Central memory CD8-positive, alpha-beta T cell (primary cell): ENCODE measurements at regions not wholly inside any gene's neighbourhood (a gene's known extent, or its start where the extent isn't known, plus 50 kb on each side); places are given as distances from the start of the nearest gene placed in this dataset.
A peak's percentile ranks its signal among the peaks of the same experiment; 100 is the strongest.
"Not testable (repeated sequence)": the region's sequence is repeated elsewhere in the genome, so short reads cannot be mapped to it uniquely, and the experiment has no call there.

Source experiments
- ATAC-seq: fragments of 150-1000 bp; cut with Tn5 transposase; replicated peaks from 2 replicates; pipeline ENCODE4 v1.10.0; 2022; ENCODE audit warnings: mild to moderate bottlenecking, moderate FRiP score, moderate number of reproducible peaks; ENCODE audit not compliant: poor library complexity, severe bottlenecking; ENCODE audit errors: extremely low read depth
- DNase-seq, 2 donors: peaks; one replicate each; pipeline ENCODE4 v3.0.0; 2021; ENCODE audit warnings: low spot score in 2 of 2
- H3K27ac Mint-ChIP-seq: one replicate; pipeline ENCODE4 v1.8.0; 2022; ENCODE audit warnings: low read depth, mild to moderate bottlenecking, moderate library complexity, mixed read lengths
- H3K27me3 Mint-ChIP-seq: one replicate; pipeline ENCODE4 v1.8.0; 2022; ENCODE audit warnings: mixed read lengths
- H3K36me3 Mint-ChIP-seq: one replicate; pipeline ENCODE4 v1.8.0; 2022; ENCODE audit warnings: mild to moderate bottlenecking, moderate library complexity, mixed read lengths; ENCODE audit not compliant: insufficient read depth
- H3K4me1 Mint-ChIP-seq: one replicate; pipeline ENCODE4 v1.8.0; 2022; ENCODE audit warnings: mixed read lengths
- H3K4me3 Mint-ChIP-seq: one replicate; pipeline ENCODE4 v1.8.0; 2022; ENCODE audit warnings: mild to moderate bottlenecking, moderate library complexity, mixed read lengths
- H3K9me3 Mint-ChIP-seq: one replicate; pipeline ENCODE4 v1.8.0; 2022; ENCODE audit warnings: mixed read lengths

DNA sequence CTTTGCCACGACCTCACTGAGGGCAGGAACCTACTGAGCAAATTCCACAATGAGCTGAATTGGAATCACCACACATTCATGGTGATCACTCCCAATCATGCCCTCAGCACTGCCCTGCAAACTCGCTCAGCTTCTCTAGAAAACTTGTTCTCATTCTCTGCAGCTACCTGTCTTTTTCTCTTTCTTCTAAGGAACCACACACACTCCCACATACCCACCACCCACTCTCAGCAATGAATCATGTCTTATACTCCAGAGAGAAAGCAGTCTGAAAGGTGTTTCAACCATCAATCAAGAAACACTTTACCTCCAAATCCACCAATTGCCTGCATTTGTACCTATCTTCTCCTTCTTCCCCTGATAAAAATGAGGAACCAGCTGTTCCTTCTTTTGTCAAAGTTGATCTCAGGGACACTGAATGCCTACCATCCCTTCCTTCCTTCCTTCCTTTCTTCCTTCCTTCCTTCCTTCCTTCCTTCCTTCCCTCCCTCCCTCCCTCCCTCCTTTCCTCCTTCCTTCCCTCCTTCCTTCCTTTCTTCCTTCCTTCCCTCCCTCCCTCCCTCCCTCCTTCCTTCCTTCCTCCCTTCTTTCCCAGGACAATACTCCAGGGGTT is 84.6 kb upstream of the SGK1 start:
- Mint-ChIP-seq H3K27ac (no peak overlapping the region), H3K4me1 (no peaks in the 10 kb centered on the region), H3K36me3 (peaks cover 3% of the 10 kb centered on the region), H3K9me3 (no peaks in the 10 kb centered on the region), H3K27me3 (no peaks in the 10 kb centered on the region), H3K4me3 (no peak overlapping the region)
- ATAC-seq (no peak), DNase-seq (no peak)

DNA sequence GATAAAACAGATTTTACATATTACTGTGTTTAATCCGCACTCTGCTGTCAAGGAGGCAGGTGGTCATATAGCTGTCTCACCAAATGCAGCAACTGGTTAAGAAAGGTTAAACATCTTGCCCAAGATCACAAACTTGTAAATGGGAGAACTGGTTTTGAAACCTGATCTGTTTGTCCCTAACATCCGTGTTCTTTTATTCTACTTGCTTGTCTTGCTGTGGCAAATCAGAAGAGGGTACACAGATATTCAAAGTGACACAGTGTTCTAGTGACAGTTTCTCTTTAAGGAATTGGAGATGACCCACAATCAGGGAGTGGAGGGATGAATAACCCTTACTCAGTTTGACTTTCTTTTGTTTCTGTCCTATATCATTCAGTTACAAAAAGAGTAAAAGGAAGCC is 83.0 kb upstream of the SGK1 start:
- no peak overlapping the region for H3K27ac Mint-ChIP-seq
- H3K36me3 Mint-ChIP-seq, result peaks cover 3% of the 10 kb centered on the region

DNA sequence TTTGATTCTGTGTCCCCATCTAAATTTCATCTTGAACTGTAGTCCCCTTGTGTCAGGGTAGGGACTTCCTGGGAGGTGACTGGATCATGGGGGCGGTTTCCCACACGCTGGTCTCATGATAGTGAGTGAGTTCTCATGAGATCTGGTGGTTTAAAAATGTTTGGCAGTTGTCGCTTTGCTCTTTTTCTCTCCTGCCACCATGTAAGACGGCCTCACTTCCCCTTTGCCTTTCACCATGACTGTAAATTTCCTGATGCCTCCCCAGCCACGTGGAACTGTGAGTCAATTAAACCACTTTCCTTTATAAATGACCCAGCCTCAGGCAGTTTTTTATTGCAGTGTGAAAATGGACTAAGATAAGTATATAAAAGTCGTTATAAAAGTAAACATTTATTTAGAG is 80.5 kb upstream of the SGK1 start:
- H3K4me1 Mint-ChIP-seq, result no peaks in the 10 kb centered on the region
- H3K4me3 Mint-ChIP-seq, result no peak overlapping the region
- H3K27ac Mint-ChIP-seq, result no peak overlapping the region
- no peaks in the 10 kb centered on the region for H3K27me3 Mint-ChIP-seq
- no peak for DNase-seq
- H3K9me3 Mint-ChIP-seq, result no peaks in the 10 kb centered on the region
- H3K36me3 Mint-ChIP-seq, result peaks cover 3% of the 10 kb centered on the region
- no peak for ATAC-seq

More for the DNA sequence above, 83.0 kb upstream of the SGK1 start:
- H3K4me1 Mint-ChIP-seq, result no peaks in the 10 kb centered on the region
- no peak overlapping the region for H3K4me3 Mint-ChIP-seq
- H3K27me3 Mint-ChIP-seq, result no peaks in the 10 kb centered on the region
- ATAC-seq, result no peak
- H3K9me3 Mint-ChIP-seq, result no peaks in the 10 kb centered on the region
- no peak for DNase-seq

DNA sequence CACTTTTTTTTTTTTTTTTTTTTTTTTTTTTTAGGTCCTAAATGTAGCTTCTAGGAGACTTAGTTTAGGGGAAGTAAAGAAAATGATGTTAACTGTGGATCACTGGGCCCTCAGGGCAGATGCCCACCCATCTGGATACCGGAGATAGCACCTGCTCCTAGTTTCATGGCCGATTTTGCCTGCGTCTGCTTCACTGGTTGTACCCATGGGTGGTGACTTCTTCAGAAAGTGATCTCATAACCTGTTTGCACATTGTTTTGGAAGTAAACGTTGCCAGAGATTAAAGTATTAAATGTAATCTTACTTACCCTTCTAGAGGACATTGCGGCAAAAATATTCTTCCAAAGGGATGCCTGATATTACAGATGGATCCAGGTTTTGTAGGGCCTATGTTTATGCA is 79.8 kb upstream of the SGK1 start:
- Mint-ChIP-seq H3K4me1 (no peaks in the 10 kb centered on the region), H3K27ac (no peak overlapping the region), H3K9me3 (no peaks in the 10 kb centered on the region), H3K36me3 (no peaks in the 10 kb centered on the region), H3K27me3 (no peaks in the 10 kb centered on the region), H3K4me3 (no peak overlapping the region)
- ATAC-seq (no peak), DNase-seq (no peak)

DNA sequence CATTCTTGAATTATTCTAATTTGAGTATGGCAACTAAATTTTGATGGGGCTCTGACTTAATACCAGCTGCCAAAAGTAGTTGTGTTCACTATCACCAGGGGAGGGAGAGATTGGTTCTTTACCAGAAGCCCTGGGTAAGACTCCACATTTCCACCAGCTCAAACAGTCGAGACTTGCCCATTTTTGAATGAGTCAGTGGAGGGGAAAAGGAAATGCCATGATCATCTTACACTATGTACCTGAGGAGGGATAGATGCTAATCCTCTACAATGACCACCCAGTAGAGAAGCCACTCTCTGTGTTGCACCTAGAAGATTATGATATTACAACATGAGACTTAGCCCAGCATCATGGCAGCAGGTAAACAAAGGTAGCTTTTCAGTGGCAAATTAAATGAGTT is 77.0 kb upstream of the SGK1 start:
- H3K4me1 Mint-ChIP-seq, result no peaks in the 10 kb centered on the region
- no peaks in the 10 kb centered on the region for H3K27me3 Mint-ChIP-seq
- H3K4me3 Mint-ChIP-seq, result no peak overlapping the region
- no peak for DNase-seq
- no peak for ATAC-seq
- no peak overlapping the region for H3K27ac Mint-ChIP-seq
- H3K36me3 Mint-ChIP-seq, result no peaks in the 10 kb centered on the region
- no peaks in the 10 kb centered on the region for H3K9me3 Mint-ChIP-seq

DNA sequence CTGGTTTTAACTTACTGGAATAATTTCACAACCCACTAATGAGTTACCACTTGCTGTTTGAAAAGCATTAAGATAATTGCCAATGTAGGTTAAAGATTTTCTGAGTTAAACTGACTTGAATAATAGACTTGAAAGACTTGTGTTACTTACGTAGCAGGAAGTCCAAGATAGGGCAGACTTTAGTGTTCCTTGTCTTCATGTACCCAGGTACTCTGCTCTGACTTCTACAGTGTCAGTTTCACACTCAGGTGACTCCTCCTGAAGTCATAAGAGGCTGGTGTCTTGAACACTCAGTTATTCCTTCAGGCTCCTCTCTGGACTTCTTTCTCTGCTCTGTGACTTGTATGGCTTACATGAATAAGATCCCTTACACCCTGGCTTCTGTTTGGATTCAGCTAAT is 76.3 kb upstream of the SGK1 start:
- Mint-ChIP-seq H3K4me3 (no peak overlapping the region), H3K9me3 (no peaks in the 10 kb centered on the region), H3K27me3 (no peaks in the 10 kb centered on the region), H3K4me1 (no peaks in the 10 kb centered on the region), H3K27ac (no peak overlapping the region), H3K36me3 (no peaks in the 10 kb centered on the region)
- no peak for ATAC-seq
- no peak for DNase-seq

DNA sequence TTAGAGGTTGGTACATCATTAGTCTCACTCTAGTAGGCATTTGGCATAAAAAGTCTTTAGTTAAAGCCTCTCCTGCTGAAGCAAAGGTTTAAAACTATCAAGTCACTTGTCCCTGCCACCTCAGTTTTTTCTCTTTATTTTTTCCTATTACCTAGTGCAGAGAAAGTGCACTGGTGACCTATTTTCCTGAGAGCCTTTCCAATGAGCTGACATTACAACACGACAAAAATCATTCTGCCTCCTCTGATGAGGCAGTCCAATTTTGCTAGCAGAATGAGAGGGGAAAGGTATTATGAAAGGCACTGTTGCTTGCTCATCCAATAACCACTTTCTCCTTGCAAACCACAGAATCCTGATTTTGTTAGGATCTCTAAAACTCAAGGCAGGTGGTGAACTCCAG is 73.3 kb upstream of the SGK1 start:
- H3K4me1 Mint-ChIP-seq, result no peaks in the 10 kb centered on the region
- no peak overlapping the region for H3K27ac Mint-ChIP-seq
- DNase-seq, result no peak
- H3K4me3 Mint-ChIP-seq, result no peak overlapping the region
- H3K9me3 Mint-ChIP-seq, result no peaks in the 10 kb centered on the region
- H3K27me3 Mint-ChIP-seq, result no peaks in the 10 kb centered on the region
- peaks cover 2% of the 10 kb centered on the region for H3K36me3 Mint-ChIP-seq
- no peak for ATAC-seq

DNA sequence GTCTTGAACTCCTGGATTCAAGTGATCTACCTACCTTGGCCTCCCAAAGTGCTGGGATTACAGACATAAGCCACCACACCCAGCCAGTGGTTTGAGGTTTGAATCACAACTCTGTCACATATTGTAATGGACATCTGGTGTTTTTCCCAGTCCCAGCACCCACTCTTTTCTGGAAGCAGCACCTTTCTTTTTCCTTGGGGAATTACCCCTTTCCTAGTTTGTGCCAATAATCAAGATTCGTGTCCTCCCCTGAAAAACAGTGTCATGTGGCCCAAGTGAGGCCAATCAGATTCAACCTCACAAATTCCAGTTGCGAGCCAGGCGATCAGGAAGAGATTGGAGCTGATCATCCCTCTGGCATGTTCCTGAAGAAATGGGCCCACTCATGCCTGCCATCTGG is 71.7 kb upstream of the SGK1 start:
- Mint-ChIP-seq H3K4me1 (no peaks in the 10 kb centered on the region), H3K36me3 (peaks cover 2% of the 10 kb centered on the region), H3K4me3 (no peak overlapping the region), H3K9me3 (no peaks in the 10 kb centered on the region), H3K27ac (no peak overlapping the region), H3K27me3 (no peaks in the 10 kb centered on the region)
- DNase-seq, result no peak
- no peak for ATAC-seq

DNA sequence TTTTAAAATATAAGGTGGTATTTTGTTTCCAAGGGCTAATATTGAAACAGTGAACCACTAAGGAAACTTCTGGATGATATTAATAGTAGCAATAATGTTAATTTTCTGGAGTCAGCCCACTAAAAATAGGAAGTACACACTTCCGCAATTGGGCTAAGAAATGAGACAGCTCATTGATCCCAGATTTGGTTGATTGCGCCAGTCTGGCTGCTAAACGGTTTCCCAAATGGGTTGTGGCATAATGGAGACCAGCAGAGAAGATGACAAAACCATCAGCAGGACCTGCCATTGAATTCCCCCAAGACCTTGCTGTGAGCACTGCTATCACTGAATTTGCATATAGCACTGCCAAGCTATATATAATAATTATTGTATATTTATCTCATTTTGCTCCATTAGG is 71.2 kb upstream of the SGK1 start:
- no peak overlapping the region for H3K27ac Mint-ChIP-seq
- no peaks in the 10 kb centered on the region for H3K4me1 Mint-ChIP-seq
- no peak for DNase-seq
- peaks cover 2% of the 10 kb centered on the region for H3K36me3 Mint-ChIP-seq
- no peak overlapping the region for H3K4me3 Mint-ChIP-seq
- no peaks in the 10 kb centered on the region for H3K27me3 Mint-ChIP-seq
- no peaks in the 10 kb centered on the region for H3K9me3 Mint-ChIP-seq
- ATAC-seq, result no peak

DNA sequence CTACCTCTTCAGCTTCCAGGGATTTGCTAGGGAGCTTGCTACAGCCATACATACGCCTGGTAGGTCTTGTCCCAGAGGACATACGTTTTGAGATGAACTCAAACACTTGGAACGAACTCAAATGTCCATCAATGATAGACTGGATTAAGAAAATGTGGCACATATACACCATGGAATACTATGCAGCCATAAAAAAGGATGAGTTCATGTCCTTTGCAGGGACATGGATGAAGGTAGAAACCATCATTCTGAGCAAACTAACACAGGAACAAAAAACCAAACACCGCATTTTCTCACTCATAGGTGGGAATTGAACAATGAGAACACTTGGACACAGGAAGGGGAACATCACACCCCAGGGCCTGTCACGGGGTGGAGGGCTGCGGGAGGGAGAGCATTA is 68.6 kb upstream of the SGK1 start:
- H3K4me3 Mint-ChIP-seq, DNase-seq, H3K27ac Mint-ChIP-seq, H3K27me3 Mint-ChIP-seq, H3K36me3 Mint-ChIP-seq, ATAC-seq, H3K9me3 Mint-ChIP-seq, H3K4me1 Mint-ChIP-seq: not testable (repeated sequence)

DNA sequence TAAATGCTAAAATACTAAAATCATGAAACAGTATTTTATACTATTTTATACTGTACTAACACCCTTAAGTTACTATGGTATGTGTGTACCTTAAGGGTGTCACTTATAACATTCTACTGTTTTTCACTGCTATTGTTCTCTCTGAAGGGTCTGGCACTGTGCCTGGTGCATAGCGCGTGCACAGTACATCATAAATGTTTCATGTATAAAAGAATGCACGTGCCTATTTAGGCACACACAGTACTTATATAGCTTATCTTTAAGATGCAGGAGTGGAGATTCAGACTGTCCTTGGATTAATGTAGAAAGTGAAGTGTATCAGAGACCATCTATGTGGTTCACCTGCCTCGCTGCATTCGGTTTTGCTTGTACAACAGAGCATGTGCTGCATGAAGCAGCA is 64.0 kb upstream of the SGK1 start:
- Mint-ChIP-seq H3K4me3 (no peak overlapping the region), H3K27ac (no peak overlapping the region), H3K9me3 (no peaks in the 10 kb centered on the region), H3K27me3 (no peaks in the 10 kb centered on the region), H3K4me1 (peaks cover 9% of the 10 kb centered on the region), H3K36me3 (peaks cover 1% of the 10 kb centered on the region)
- ATAC-seq, result no peak
- DNase-seq, result no peak

DNA sequence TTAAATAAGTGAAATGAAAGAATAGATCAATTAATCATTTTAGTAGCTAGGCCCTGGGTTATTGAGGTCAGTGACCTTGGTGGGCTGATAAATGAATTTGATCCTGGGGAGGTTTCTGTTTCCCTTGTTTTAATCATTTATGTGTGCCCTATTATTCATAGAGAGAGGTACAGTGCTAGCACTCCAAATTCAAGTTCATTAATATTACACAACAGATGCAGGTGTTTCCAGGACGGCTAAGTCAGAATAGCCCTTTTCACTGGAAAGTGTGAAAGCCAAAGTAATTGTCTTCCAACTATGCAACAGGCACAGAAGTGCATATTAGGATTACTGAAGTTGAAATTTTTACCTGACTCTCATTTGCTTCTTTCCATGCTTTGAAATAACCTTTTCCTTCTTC is 61.7 kb upstream of the SGK1 start:
- no peak for ATAC-seq
- peaks cover 9% of the 10 kb centered on the region for H3K4me1 Mint-ChIP-seq
- no peaks in the 10 kb centered on the region for H3K27me3 Mint-ChIP-seq
- H3K27ac Mint-ChIP-seq, result peak overlapping the region; percentile 81
- H3K9me3 Mint-ChIP-seq, result no peaks in the 10 kb centered on the region
- H3K36me3 Mint-ChIP-seq, result peaks cover 1% of the 10 kb centered on the region
- no peak overlapping the region for H3K4me3 Mint-ChIP-seq
- no peak for DNase-seq

DNA sequence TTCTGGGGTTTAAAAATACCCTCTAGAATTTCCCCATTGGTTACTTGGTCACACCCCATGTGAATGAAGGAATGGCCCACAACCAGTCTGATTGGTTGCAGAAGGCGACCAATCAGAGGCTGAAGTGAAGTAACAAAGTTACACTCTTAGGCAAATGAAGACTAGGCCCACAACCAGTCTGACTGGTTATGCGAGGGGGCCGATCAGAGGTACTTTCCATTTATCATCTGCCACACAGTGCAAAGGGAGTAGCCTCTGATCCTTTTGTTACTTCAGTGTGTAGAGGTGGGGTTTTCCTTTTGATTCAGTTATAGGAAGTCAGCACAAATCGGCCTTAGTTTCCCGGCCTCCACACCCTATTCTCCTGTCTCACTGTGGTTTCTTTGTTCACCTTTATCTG is 61.2 kb upstream of the SGK1 start:
- no peak overlapping the region for H3K4me3 Mint-ChIP-seq
- DNase-seq, result no peak
- peak; percentile 32 for ATAC-seq
- H3K9me3 Mint-ChIP-seq, result no peaks in the 10 kb centered on the region
- peak overlapping the region; percentile 81 for H3K27ac Mint-ChIP-seq
- peaks cover 9% of the 10 kb centered on the region for H3K4me1 Mint-ChIP-seq
- peaks cover 1% of the 10 kb centered on the region for H3K36me3 Mint-ChIP-seq
- no peaks in the 10 kb centered on the region for H3K27me3 Mint-ChIP-seq

DNA sequence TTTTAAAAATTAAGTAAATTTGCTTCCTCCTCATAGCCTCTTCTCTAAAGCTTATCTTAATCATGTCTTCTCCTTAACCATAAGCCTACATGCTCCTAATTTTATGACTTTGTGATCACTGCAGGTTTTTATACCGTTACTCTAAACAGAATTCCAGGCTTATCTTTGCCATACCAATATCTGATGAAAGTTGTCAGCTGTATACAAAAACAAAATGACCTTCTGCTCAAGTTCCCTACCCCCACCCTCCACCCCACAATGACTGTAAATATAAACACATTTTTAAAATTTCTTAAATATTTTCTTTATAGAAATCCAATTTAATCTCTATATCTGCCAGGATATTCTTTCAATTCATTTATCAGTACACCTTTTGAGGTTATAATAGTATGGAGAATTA is 60.5 kb upstream of the SGK1 start:
- ATAC-seq (no peak), DNase-seq (no peak)
- Mint-ChIP-seq H3K9me3 (no peaks in the 10 kb centered on the region), H3K4me1 (peaks cover 9% of the 10 kb centered on the region), H3K36me3 (peaks cover 1% of the 10 kb centered on the region), H3K27ac (no peak overlapping the region), H3K4me3 (no peak overlapping the region), H3K27me3 (no peaks in the 10 kb centered on the region)
